ENCODE measurements at regions not wholly inside any gene's neighbourhood (a gene's known extent, or its start where the extent isn't known, plus 50 kb on each side); places are given as distances from the start of the nearest gene placed in this dataset.

DNA sequence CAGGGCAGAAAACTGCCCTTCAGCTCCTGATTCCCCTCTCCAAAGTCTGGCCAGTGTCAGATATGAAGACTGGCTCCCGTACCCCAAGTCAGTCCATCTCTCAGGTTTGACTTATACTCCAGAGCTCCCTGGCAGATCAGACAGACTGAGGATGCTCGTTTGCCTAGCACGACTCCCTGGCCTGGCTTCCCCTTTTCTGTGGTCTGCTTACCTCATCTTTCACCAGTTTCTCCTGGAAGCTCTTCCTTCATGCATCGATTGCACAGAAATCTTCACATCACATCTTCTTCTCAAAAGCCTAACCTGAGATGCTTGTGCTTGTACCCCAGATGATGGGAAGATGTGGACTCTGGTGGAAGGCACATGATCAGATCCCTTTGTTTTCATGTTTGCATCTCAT lies 387.9 kb upstream of the POU3F3 start:
- no peak for TF ChIP-seq EZH2 (IDR thresholded peaks at IDR 0.05; ENCODE audit: borderline replicate concordance, low read length)
- TF ChIP-seq, protein P1, sequence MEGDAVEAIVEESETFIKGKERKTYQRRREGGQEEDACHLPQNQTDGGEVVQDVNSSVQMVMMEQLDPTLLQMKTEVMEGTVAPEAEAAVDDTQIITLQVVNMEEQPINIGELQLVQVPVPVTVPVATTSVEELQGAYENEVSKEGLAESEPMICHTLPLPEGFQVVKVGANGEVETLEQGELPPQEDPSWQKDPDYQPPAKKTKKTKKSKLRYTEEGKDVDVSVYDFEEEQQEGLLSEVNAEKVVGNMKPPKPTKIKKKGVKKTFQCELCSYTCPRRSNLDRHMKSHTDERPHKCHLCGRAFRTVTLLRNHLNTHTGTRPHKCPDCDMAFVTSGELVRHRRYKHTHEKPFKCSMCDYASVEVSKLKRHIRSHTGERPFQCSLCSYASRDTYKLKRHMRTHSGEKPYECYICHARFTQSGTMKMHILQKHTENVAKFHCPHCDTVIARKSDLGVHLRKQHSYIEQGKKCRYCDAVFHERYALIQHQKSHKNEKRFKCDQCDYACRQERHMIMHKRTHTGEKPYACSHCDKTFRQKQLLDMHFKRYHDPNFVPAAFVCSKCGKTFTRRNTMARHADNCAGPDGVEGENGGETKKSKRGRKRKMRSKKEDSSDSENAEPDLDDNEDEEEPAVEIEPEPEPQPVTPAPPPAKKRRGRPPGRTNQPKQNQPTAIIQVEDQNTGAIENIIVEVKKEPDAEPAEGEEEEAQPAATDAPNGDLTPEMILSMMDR (conservative IDR thresholded peaks at IDR 0.05 in 1 of 2, IDR thresholded peaks at IDR 0.05 in 1 of 2; ENCODE audit: extremely low read depth in 1 of 2, insufficient read depth in 1 of 2, low read depth in 1 of 2, low read length in 2 of 2): no peak

Measured in mammary epithelial cell (primary cell).